Sigmoid colon (tissue), 6 donors: ENCODE measurements at regions not wholly inside any gene's neighbourhood (a gene's known extent, or its start where the extent isn't known, plus 50 kb on each side); places are given as distances from the start of the nearest gene placed in this dataset.

ENCODE experiments used
- DNase-seq: peaks from one replicate; pipeline ENCODE4 v3.0.0-alpha.2; 2019
- H3K27ac ChIP-seq, 4 donors: fragments of 200-600 bp; sonication (generic); one replicate each; pipeline ENCODE4 v1.5.1; 2016 to 2019; ENCODE audit warnings: mild to moderate bottlenecking in 1 of 4
- H3K27me3 ChIP-seq, 3 donors: fragments of 200-600 bp; sonication (generic); one replicate each; pipeline ENCODE4 v1.5.1; 2019; ENCODE audit warnings: mild to moderate bottlenecking in 1 of 3
- H3K36me3 ChIP-seq, 4 donors: fragments of 200-600 bp; sonication (generic); one replicate each; pipeline ENCODE4 v1.5.1; 2016 to 2019
- H3K4me1 ChIP-seq, 4 donors: fragments of 200-600 bp; sonication (generic); one replicate each; pipeline ENCODE4 v1.5.1; 2017 to 2019
- H3K4me3 ChIP-seq, 4 donors: fragments of 200-600 bp; sonication (generic); one replicate each; pipeline ENCODE4 v1.5.1; 2017 to 2019; ENCODE audit warnings: mild to moderate bottlenecking in 2 of 4, moderate library complexity in 1 of 4
- H3K9me3 ChIP-seq, 4 donors: fragments of 200-600 bp in 3 of 4; sonication (generic) in 3 of 4; one replicate each; pipeline versions ENCODE4 v1.5.1 to v1.6.1; 2013 to 2019
- EP300 ChIP-seq, 4 donors: sonication (generic); formaldehyde crosslinking; IDR thresholded peaks; one replicate each; pipeline ENCODE4 v1.6.1; 2017; ENCODE audit warnings: antibody characterized with exemption in 4 of 4
- POLR2A ChIP-seq, 2 donors: fragments of 450-650 bp; IDR thresholded peaks; one replicate each; pipeline ENCODE4 v1.6.1; 2016; ENCODE audit warnings: antibody characterized with exemption in 2 of 2, mild to moderate bottlenecking in 2 of 2, moderate library complexity in 2 of 2
- POLR2AphosphoS5 ChIP-seq, 4 donors: sonication (generic); formaldehyde crosslinking; IDR thresholded peaks; one replicate each; pipeline ENCODE4 v1.6.1; 2017; ENCODE audit warnings: antibody characterized with exemption in 4 of 4
- WGBS, 2 donors: extraction: QIAGEN DNeasy Blood & Tissue Kit; methylation state at CpG; one replicate each; pipeline ENCODE4 v1.1.7; 2013; 5-methylcytosine and 5-hydroxymethylcytosine counted together
- intact Hi-C: fragments of 100-400 bp; cut with DNase I; formaldehyde crosslinking; loops from one replicate; pipeline ENCODE4 v1.15.1; 2023
- TF ChIP-seq, protein P1 (sequence below), 4 experiments: fragments of 450-650 bp in 3 of 4; fragments of 200-600 bp in 1 of 4; IDR thresholded peaks; one replicate each; pipeline ENCODE4 v1.5.1; 2016 to 2019; ENCODE audit warnings: antibody characterized with exemption in 4 of 4, mild to moderate bottlenecking in 3 of 4, moderate library complexity in 2 of 4
- donor health status: healthy with polysubstance abuse.
- donor health status: healthy.

DNA sequence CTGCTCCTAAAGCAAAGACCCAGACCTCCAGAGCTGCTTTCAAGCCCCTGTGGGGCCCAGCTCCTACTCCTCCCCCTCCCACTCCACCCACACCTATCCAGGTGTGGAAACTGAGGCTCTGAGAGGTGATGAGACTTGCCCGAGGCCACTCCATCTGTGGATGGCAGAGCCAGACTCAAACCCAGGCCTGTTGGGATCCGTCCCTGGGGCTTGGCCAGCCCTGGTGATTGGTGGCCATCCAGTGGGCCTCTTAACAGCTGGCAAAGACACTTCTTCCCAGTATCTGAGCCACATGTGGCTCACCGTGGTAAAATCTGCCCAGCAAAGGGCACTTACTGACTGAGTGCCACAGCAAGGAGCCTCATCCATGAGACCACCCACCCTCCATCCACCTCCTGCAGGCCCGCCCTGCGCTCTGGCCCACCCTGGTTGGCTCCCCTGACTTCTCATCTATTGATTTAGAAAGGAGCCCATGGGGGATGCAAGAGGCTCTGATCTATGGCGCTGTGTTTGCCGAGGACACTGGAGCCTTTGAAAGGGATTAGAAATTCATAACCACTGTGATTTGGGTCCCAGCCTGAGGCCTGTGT lies 398.5 kb downstream of the PTPRU start:
- no peaks in the 10 kb centered on the region for H3K36me3 ChIP-seq
- no peaks in the 10 kb centered on the region for H3K27me3 ChIP-seq
- intact Hi-C loops = no loop called here
- H3K4me3 ChIP-seq = no peak overlapping the region
- no peaks in the 10 kb centered on the region for H3K9me3 ChIP-seq
- TF ChIP-seq, protein P1, sequence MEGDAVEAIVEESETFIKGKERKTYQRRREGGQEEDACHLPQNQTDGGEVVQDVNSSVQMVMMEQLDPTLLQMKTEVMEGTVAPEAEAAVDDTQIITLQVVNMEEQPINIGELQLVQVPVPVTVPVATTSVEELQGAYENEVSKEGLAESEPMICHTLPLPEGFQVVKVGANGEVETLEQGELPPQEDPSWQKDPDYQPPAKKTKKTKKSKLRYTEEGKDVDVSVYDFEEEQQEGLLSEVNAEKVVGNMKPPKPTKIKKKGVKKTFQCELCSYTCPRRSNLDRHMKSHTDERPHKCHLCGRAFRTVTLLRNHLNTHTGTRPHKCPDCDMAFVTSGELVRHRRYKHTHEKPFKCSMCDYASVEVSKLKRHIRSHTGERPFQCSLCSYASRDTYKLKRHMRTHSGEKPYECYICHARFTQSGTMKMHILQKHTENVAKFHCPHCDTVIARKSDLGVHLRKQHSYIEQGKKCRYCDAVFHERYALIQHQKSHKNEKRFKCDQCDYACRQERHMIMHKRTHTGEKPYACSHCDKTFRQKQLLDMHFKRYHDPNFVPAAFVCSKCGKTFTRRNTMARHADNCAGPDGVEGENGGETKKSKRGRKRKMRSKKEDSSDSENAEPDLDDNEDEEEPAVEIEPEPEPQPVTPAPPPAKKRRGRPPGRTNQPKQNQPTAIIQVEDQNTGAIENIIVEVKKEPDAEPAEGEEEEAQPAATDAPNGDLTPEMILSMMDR (IDR thresholded peaks at IDR 0.05) = no peak
- TF ChIP-seq EP300 (IDR thresholded peaks at IDR 0.05) (no peak), POLR2A (IDR thresholded peaks at IDR 0.05) (no peak)
- WGBS, 2 donors = 80 to 91% methylated on average over 7 of the region's 7 CpGs
- H3K27ac ChIP-seq = no peak overlapping the region
- H3K4me1 ChIP-seq = peaks cover 0 to 7% (median 0%) of the 10 kb centered on the region in 4 donors
- DNase-seq = no peak

- H3K36me3 ChIP-seq = no peaks in the 10 kb centered on the region
- peaks cover 0 to 7% (median 0%) of the 10 kb centered on the region in 4 donors for H3K4me1 ChIP-seq
- WGBS, 2 donors = 21 to 44% methylated on average over 5 of the region's 5 CpGs
- DNase-seq = no peak
- TF ChIP-seq POLR2A (IDR thresholded peaks at IDR 0.05) (no peak), POLR2AphosphoS5 (IDR thresholded peaks at IDR 0.05) (no peak), EP300 (IDR thresholded peaks at IDR 0.05) (no peak)
- TF ChIP-seq, protein P1 (IDR thresholded peaks at IDR 0.05) = no peak
- no peaks in the 10 kb centered on the region for H3K9me3 ChIP-seq
- no peak overlapping the region for H3K27ac ChIP-seq
- intact Hi-C loops = no loop called here
- no peaks in the 10 kb centered on the region for H3K27me3 ChIP-seq
- H3K4me3 ChIP-seq = no peak overlapping the region
Measured at GRCh38 chr1:29634324-29634723, 398.0 kb downstream of the PTPRU start.

- Histone ChIP-seq H3K4me1 (peaks cover 0 to 7% (median 0%) of the 10 kb centered on the region in 4 donors), H3K27me3 (no peaks in the 10 kb centered on the region), H3K27ac (no peak overlapping the region), H3K36me3 (no peaks in the 10 kb centered on the region), H3K4me3 (no peak overlapping the region), H3K9me3 (no peaks in the 10 kb centered on the region)
- intact Hi-C loops = no loop called here
- 42 to 43% methylated on average over 4 of the region's 4 CpGs for WGBS, 2 donors
- TF ChIP-seq POLR2A (IDR thresholded peaks at IDR 0.05) = no peak
- TF ChIP-seq, protein P1 (IDR thresholded peaks at IDR 0.05) = no peak
- TF ChIP-seq POLR2AphosphoS5 (IDR thresholded peaks at IDR 0.05) = no peak
- no peak for TF ChIP-seq EP300 (IDR thresholded peaks at IDR 0.05)
- DNase-seq = no peak
Measured at GRCh38 chr1:29633771-29634170, 397.4 kb downstream of the PTPRU start.

DNA sequence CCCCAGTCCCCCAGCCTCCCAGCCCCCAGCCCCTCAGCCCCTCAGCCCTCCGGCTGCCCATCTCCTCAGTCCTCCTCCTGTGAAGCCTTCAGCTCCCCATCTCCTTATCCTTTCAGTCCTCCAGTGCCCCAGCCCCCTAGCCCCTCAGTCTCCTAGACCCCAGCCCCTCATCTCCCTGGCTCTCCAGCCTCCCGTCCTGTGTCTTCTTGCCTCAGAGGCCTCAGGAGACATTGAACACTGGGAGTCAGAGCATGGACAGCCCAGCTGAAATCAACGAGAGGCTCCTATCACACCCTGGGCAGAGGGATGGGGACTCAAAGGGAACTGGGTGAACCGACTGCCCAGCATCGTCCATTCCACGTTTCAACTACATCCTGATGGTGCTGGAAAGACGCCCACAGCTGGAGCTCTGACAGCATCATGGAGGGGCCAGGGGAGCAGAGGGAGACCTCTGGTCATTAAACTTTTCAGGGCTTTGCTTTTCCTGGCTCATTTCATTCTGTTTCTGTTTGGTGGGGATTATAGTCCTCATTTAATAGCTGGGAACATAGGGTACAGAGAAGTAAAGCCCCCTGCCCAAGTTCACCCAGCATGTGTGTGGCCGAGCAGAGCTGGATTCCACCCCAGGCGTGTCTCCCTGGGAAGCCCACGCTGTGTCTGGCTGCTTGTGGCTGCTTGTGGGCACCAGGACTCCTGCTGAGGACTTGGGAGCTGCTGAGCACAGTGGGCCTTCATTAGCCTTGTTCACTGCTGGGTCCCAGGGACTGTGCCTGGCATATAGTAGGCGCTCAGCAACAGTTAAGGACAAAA lies 396.7 kb downstream of the PTPRU start:
- TF ChIP-seq EP300 (IDR thresholded peaks at IDR 0.05) (no peak), POLR2A (IDR thresholded peaks at IDR 0.05) (no peak), POLR2AphosphoS5 (IDR thresholded peaks at IDR 0.05) (no peak)
- TF ChIP-seq, protein P1 (IDR thresholded peaks at IDR 0.05) = no peak
- no peak overlapping the region for H3K4me3 ChIP-seq
- no peaks in the 10 kb centered on the region for H3K36me3 ChIP-seq
- WGBS, 2 donors = 67 to 73% methylated on average over 11 of the region's 11 CpGs
- peaks cover 0 to 7% (median 0%) of the 10 kb centered on the region in 4 donors for H3K4me1 ChIP-seq
- intact Hi-C loops = no loop called here
- H3K27me3 ChIP-seq = no peaks in the 10 kb centered on the region
- H3K9me3 ChIP-seq = peaks cover 0 to 7% (median 3%) of the 10 kb centered on the region in 4 donors
- DNase-seq = no peak
- H3K27ac ChIP-seq = no peak overlapping the region
